Nephron (organoid): ENCODE measurements at regions not wholly inside any gene's neighbourhood (a gene's known extent, or its start where the extent isn't known, plus 50 kb on each side); places are given as distances from the start of the nearest gene placed in this dataset.

Experiments used
- H3K27ac Mint-ChIP-seq, 3 experiments: 2 replicates each; pipeline ENCODE4 v1.8.0; 2020; ENCODE audit warnings: mixed read lengths in 3 of 3, mild to moderate bottlenecking in 2 of 3, moderate library complexity in 1 of 3
- H3K27me3 Mint-ChIP-seq: 2 replicates; pipeline ENCODE4 v1.8.0; 2021; ENCODE audit warnings: low read depth, mild to moderate bottlenecking, moderate library complexity, mixed read lengths
- H3K36me3 Mint-ChIP-seq: 2 replicates; pipeline ENCODE4 v1.8.0; 2020; ENCODE audit warnings: low read depth, mixed read lengths
- H3K4me1 Mint-ChIP-seq: 2 replicates; pipeline ENCODE4 v1.8.0; 2020; ENCODE audit warnings: mixed read lengths
- H3K4me3 Mint-ChIP-seq, 3 experiments: 2 replicates each; pipeline ENCODE4 v1.8.0; 2020; ENCODE audit warnings: mild to moderate bottlenecking in 3 of 3, mixed read lengths in 3 of 3, moderate library complexity in 2 of 3
- H3K9me3 Mint-ChIP-seq: 2 replicates; pipeline ENCODE4 v1.8.0; 2020; ENCODE audit warnings: mixed read lengths
- CTCF ChIP-seq, 3 experiments: fragments of 200-600 bp; sonication (generic); IDR thresholded peaks; one replicate each; pipeline ENCODE4 v1.5.0; 2021; ENCODE audit warnings: antibody characterized with exemption in 3 of 3; ENCODE audit not compliant: unreplicated experiment in 3 of 3

GRCh38 chr14:104370256-104370870 lies 209.2 kb upstream of the C14orf180 start:
- Mint-ChIP-seq H3K4me1 (peaks cover 8% of the 10 kb centered on the region), H3K4me3 (no peak overlapping the region), H3K27me3 (peaks cover 57% of the 10 kb centered on the region), H3K9me3 (no peaks in the 10 kb centered on the region), H3K36me3 (no peaks in the 10 kb centered on the region), H3K27ac (no peak overlapping the region)
- peak; percentile 49 to 52 (median 50) for TF ChIP-seq CTCF (IDR thresholded peaks at IDR 0.05; ENCODE audit: unreplicated experiment in 3 of 3)

GRCh38 chr14:104371031-104371430 lies 208.5 kb upstream of the C14orf180 start:
- no peak for TF ChIP-seq CTCF (IDR thresholded peaks at IDR 0.05; ENCODE audit: unreplicated experiment in 3 of 3)
- Mint-ChIP-seq H3K27me3 (peaks cover 54% of the 10 kb centered on the region), H3K27ac (no peak overlapping the region), H3K9me3 (no peaks in the 10 kb centered on the region), H3K4me3 (no peak overlapping the region), H3K36me3 (no peaks in the 10 kb centered on the region), H3K4me1 (peaks cover 8% of the 10 kb centered on the region)

GRCh38 chr14:104371917-104372316 lies 207.6 kb upstream of the C14orf180 start:
- Mint-ChIP-seq H3K36me3 (no peaks in the 10 kb centered on the region), H3K27ac (no peak overlapping the region), H3K4me3 (no peak overlapping the region), H3K27me3 (peaks cover 49% of the 10 kb centered on the region), H3K4me1 (peaks cover 4% of the 10 kb centered on the region), H3K9me3 (no peaks in the 10 kb centered on the region)
- TF ChIP-seq CTCF (IDR thresholded peaks at IDR 0.05; ENCODE audit: unreplicated experiment in 3 of 3): no peak

GRCh38 chr14:104372390-104373054 lies 207.0 kb upstream of the C14orf180 start:
- no peak overlapping the region for H3K27ac Mint-ChIP-seq
- peaks cover 53% of the 10 kb centered on the region for H3K27me3 Mint-ChIP-seq
- H3K36me3 Mint-ChIP-seq: no peaks in the 10 kb centered on the region
- no peaks in the 10 kb centered on the region for H3K9me3 Mint-ChIP-seq
- H3K4me3 Mint-ChIP-seq: no peak overlapping the region
- TF ChIP-seq CTCF (IDR thresholded peaks at IDR 0.05; ENCODE audit: unreplicated experiment in 3 of 3): no peak
- peaks cover 4% of the 10 kb centered on the region for H3K4me1 Mint-ChIP-seq

GRCh38 chr14:104373055-104373854 lies 206.3 kb upstream of the C14orf180 start:
- Mint-ChIP-seq H3K27ac (no peak overlapping the region), H3K36me3 (no peaks in the 10 kb centered on the region), H3K27me3 (peaks cover 56% of the 10 kb centered on the region), H3K4me3 (no peak overlapping the region), H3K9me3 (no peaks in the 10 kb centered on the region), H3K4me1 (peaks cover 4% of the 10 kb centered on the region)
- TF ChIP-seq CTCF (IDR thresholded peaks at IDR 0.05; ENCODE audit: unreplicated experiment in 3 of 3): no peak
